ENCODE measurements at regions not wholly inside any gene's neighbourhood (a gene's known extent, or its start where the extent isn't known, plus 50 kb on each side); places are given as distances from the start of the nearest gene placed in this dataset.
"Not testable (repeated sequence)": the region's sequence is repeated elsewhere in the genome, so short reads cannot be mapped to it uniquely, and the experiment has no call there.

DNA sequence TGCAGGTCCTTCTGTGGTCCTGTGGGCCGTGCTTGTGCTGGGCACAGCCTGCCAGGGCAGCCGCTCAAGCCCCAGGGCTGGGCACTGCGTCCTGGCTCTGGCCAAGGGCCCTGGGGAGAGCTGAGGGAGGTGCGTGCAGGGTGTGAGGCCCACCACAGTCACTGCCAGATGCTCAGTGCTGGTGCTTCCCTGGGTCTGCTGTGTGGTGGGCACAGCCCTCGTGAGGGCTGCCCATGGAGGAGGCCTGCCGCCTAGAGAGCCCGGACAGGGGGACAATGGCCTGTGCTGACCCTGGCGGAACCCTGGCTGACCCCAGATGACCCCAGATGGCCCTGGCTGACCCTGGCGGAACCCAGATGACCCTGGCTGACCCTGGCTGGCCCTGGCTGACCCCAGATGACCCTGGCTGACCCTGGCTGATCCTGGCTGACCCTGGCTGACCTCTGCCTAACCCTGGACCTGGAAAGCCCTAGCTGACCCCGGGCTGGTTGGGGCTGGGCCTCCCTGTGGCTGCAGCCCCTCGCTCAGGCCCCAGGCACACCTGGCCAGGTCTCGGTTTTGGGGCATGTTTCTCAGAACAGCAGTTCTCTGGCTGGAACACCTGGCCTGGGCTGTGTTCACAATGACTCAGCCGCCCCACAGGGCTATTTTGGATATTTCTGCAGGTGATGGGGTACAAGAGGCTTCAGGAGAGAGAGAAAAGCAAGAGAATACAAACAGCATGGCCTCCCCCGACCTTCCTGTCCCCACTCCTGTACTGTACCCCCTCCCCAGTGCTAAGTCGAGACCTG is 55.4 kb downstream of the TMEM121 start:
- no peak for DNase-seq (ENCODE audit: low read depth)
- TF ChIP-seq, protein P1, sequence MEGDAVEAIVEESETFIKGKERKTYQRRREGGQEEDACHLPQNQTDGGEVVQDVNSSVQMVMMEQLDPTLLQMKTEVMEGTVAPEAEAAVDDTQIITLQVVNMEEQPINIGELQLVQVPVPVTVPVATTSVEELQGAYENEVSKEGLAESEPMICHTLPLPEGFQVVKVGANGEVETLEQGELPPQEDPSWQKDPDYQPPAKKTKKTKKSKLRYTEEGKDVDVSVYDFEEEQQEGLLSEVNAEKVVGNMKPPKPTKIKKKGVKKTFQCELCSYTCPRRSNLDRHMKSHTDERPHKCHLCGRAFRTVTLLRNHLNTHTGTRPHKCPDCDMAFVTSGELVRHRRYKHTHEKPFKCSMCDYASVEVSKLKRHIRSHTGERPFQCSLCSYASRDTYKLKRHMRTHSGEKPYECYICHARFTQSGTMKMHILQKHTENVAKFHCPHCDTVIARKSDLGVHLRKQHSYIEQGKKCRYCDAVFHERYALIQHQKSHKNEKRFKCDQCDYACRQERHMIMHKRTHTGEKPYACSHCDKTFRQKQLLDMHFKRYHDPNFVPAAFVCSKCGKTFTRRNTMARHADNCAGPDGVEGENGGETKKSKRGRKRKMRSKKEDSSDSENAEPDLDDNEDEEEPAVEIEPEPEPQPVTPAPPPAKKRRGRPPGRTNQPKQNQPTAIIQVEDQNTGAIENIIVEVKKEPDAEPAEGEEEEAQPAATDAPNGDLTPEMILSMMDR (IDR thresholded peaks at IDR 0.05; ENCODE audit: control insufficient read depth, insufficient read depth, low read depth, low read length, missing control alignments), result no peak
- no peak overlapping the region for H3K4me3 ChIP-seq (ENCODE audit: control insufficient read depth, low read depth, low read length)

DNA sequence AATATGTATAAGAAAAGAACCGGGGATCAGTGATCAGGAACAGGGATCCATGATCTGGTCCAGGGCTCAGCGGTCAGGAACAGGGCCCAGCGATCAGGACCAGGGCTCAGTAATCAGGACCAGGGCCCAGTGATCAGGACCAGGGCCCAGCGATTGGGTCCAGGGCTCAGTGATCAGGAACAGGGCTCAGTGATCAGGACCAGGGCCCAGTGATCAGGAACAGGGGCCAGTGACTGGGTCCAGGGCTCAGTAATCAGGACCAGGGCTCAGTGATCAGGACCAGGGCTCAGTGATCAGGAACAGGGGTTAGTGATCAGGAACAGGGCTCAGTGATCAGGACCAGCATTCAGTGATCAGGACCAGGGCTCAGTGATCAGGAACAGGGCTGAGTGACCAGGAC is 56.3 kb downstream of the TMEM121 start:
- no peak for DNase-seq (ENCODE audit: low read depth)
- TF ChIP-seq, protein P1 (IDR thresholded peaks at IDR 0.05; ENCODE audit: control insufficient read depth, insufficient read depth, low read depth, low read length, missing control alignments), result no peak
- no peak overlapping the region for H3K4me3 ChIP-seq (ENCODE audit: control insufficient read depth, low read depth, low read length)

DNA sequence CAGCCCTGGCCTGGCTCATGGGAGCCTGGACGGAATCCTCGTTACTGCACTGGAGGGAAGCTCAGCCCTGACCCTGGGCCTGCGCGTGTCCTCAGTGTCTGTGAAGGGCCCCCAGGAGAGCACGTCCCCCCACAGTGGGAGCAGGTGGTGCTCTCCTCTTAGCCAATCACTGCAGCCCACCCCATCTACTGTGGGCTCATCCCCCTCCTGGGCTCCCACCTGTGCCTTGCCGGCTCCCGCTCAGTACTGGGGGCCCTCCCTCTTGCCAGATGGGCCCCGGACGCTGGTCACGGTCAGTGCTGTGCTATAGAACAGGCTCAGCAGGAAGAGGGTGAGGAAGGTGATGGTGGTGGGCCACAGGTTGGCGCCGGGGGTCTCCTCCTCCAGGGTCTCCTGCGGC is 57.5 kb downstream of the TMEM121 start:
- H3K4me3 ChIP-seq (ENCODE audit: control insufficient read depth, low read depth, low read length); DNase-seq (ENCODE audit: low read depth): not testable (repeated sequence)

DNA sequence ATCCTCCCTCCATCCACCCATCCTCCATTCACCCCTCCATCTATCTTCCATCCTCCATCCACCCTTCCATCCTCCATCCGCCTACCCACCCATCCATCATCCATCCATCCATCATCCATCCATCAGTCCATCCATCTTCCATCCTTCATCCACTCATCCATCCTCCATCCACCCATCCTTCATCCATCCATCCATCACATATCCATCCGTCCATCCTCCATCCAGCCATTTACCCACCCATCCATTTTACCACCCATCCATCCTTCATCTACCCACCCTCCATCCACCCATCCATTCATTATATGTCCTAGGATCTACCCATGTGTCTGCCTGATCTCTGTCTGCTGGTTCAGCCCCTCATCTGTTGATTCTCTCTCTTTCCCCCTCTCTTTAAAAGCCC is 58.9 kb downstream of the TMEM121 start:
- H3K4me3 ChIP-seq (ENCODE audit: control insufficient read depth, low read depth, low read length); DNase-seq (ENCODE audit: low read depth): not testable (repeated sequence)

DNA sequence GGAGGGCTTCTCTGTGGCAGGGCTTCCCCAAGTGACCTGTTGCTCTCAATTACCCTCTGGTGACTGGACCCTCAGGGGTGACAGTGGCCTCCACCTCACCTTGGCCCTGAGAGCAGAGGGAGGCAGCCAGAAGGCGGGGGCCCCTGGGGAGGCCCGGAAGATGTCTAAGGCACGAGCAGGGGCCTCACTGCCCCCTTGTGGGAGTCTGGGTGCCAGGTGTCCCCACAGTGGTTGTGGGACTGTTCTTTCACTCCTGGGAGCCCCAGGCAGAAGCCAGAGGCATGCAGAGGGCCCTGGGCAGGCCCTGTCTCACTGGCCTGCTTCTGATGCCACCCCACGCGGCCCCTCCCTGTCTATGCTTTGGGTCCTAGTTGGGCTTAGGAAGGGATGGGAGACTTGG is 59.3 kb downstream of the TMEM121 start:
- H3K4me3 ChIP-seq (ENCODE audit: control insufficient read depth, low read depth, low read length); DNase-seq (ENCODE audit: low read depth): not testable (repeated sequence)

DNA sequence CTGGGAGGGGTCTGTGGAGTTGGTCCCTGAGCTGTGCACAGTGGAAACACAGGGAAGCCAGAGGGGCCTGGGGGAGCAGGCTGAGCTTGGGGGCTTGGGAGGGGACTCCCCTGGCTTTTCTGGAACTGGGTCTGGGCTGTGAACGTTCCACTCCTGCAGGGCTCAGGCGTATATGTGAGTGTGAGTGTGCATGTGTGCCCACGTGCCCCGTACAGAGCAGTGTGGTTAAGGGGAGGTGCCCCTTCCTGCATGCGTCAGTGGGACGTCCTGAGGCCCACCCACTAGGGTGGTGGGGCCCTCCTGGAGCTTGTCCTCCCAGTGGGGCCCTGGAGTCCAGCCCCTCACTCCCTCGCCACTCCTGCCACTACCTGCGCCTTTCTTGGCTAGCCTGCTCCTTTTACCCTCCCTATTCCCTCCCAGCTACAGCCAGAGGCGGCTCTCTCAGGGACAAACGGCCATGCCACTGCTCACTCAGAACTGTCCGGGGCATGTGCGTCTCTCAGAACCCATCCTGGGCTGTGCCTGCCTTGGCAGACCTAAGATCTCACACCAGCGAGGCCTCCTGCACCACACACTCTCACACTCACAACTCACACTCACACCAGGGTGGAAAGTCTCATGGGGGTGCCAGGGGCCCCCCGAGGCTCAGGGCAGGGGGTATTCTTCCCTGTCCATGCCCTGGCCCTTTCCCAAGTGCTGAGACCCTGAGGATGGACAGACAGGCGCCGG is 59.9 kb downstream of the TMEM121 start:
- DNase-seq (ENCODE audit: low read depth); H3K4me3 ChIP-seq (ENCODE audit: control insufficient read depth, low read depth, low read length): not testable (repeated sequence)

DNA sequence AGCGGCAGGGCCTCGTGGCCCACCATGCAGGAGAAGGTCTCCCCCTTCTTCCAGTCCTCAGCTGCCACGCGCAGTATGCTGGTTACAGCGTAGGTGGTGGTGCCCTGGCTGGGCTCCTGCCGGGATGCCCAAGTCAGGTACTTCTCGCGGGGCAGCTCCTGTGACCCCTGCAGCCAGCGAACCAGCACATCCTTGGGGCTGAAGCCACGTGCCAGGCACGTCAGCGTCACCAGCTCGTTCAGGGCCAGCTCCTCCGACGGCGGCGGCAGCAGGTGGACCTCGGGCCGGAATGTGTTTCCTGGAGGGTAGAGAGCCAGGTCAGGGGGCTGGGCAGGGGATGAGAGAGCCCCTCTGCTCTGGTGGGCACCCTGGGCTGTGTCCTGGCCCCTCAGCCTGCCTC is 60.7 kb downstream of the TMEM121 start:
- not testable (repeated sequence) for H3K4me3 ChIP-seq (ENCODE audit: control insufficient read depth, low read depth, low read length); DNase-seq (ENCODE audit: low read depth)

DNA sequence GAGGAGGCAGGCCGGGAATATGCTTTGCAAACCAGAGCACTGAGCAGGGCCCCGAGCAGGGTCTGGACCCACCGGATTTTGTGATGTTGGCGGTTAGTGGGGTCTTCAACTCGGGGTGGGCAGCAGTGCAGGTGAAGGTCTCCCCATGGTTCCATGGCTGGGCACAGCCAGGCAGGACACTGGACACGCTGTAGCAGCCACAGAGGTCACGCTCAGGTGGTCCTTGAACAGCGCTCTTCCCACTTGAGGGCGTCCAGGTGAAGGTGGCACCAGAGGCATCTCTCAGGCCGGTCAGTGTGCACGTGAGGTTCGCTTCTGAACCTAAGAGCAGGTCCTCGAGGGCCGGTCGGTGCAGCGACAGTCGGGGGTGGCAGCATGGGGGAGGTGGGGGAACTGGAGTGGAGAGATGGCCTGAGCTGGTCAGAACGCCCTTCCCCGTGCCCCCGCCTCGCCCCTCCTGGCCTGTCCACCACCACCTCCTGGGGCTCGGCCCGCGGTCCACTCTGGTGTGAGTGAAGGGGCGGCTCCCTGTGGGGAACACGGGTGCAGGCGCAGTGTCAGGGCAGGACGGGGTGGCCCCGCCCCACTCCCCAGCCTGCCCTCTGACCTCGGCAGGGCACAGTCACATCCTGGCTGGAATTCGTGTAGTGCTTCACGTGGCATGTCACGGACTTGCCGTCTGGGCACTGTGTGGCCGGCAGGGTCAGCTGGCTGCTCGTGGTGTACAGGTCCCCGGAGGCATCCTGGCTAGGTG is 61.3 kb downstream of the TMEM121 start:
- DNase-seq (ENCODE audit: low read depth); H3K4me3 ChIP-seq (ENCODE audit: control insufficient read depth, low read depth, low read length): not testable (repeated sequence)

DNA sequence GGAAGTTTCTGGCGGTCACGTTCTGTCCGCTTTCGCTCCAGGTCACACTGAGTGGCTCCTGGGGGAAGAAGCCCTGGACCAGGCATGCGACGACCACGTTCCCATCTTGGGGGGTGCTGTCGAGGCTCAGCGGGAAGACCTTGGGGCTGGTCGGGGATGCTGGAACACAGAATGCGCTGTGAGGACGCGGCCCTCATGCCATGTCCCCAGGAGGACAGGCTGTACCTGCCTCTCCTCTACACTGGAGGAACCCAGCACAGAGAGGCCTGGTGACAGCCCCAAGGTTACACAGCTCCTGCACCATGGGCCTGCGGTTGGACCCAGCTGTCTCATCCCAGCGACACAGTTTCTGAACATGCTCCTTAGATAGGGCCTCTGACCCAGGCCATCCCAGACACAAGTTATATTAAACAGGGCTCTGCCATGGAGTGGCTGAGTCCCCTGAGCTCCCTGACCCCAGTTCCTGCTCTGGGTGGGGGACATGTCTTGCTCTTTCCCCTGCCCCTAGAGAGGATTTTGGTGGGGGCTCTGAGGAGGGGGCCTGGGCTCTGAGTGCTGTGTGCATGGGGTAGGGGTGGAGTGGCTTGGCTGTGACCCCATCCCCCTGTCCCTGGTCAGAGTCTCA is 62.0 kb downstream of the TMEM121 start:
- no peak overlapping the region for H3K4me3 ChIP-seq (ENCODE audit: control insufficient read depth, low read depth, low read length)
- TF ChIP-seq, protein P1 (IDR thresholded peaks at IDR 0.05; ENCODE audit: control insufficient read depth, insufficient read depth, low read depth, low read length, missing control alignments), result no peak
- DNase-seq (ENCODE audit: low read depth), result no peak
